ENCODE measurements at regions not wholly inside any gene's neighbourhood (a gene's known extent, or its start where the extent isn't known, plus 50 kb on each side); places are given as distances from the start of the nearest gene placed in this dataset.

- no peak overlapping the region for H3K4me3 ChIP-seq (ENCODE audit: low read depth in 1 of 3, low read length in 3 of 3)
- 69% methylated on average over 2 of the region's 2 CpGs for WGBS
Measured at GRCh38 chr11:98061858-98062257, 958.9 kb upstream of the CNTN5 start.

More at GRCh38 chr11:98061858-98062257, 958.9 kb upstream of the CNTN5 start:
- Histone ChIP-seq H3K27me3 (ENCODE audit: control insufficient read depth in 4 of 4, insufficient read depth in 4 of 4, low read length in 3 of 4) (peaks cover 0 to under 1% (median 0%) of the 10 kb centered on the region in 4 donors), H3K9me3 (ENCODE audit: control insufficient read depth in 4 of 4, low read length in 3 of 4) (no peaks in the 10 kb centered on the region), H3K9ac (ENCODE audit: low read depth in 1 of 2, low read length in 2 of 2) (no peak overlapping the region), H3K4me1 (ENCODE audit: control insufficient read depth in 4 of 4, insufficient read depth in 4 of 4, low read length in 3 of 4) (no peaks in the 10 kb centered on the region), H3K27ac (ENCODE audit: low read depth in 1 of 2, low read length in 2 of 2) (no peak overlapping the region), H3K36me3 (ENCODE audit: control insufficient read depth in 4 of 4, insufficient read depth in 3 of 4, low read depth in 1 of 4, low read length in 3 of 4) (no peaks in the 10 kb centered on the region)
- TF ChIP-seq TAF1 (conservative IDR thresholded peaks at IDR 0.05) = no peak
- no peak for TF ChIP-seq HNF4A (conservative IDR thresholded peaks at IDR 0.05)
- no peak for TF ChIP-seq HNF4G (IDR thresholded peaks at IDR 0.05)
- no peak for TF ChIP-seq FOXA1 (IDR thresholded peaks at IDR 0.05)
- no peak for TF ChIP-seq RXRA (IDR thresholded peaks at IDR 0.05)
- no peak for TF ChIP-seq GABPA (IDR thresholded peaks at IDR 0.05 in 1 of 2, conservative IDR thresholded peaks at IDR 0.05 in 1 of 2)
- TF ChIP-seq ZBTB33 (IDR thresholded peaks at IDR 0.05) = no peak
- no peak for TF ChIP-seq YY1 (IDR thresholded peaks at IDR 0.05)
- TF ChIP-seq ATF3 (IDR thresholded peaks at IDR 0.05) = no peak
- TF ChIP-seq RAD21 (IDR thresholded peaks at IDR 0.05) = no peak
- no peak for TF ChIP-seq CTCF (IDR thresholded peaks at IDR 0.05; ENCODE audit: low read depth, low read length, missing input control)
- TF ChIP-seq JUND (IDR thresholded peaks at IDR 0.05) = no peak
- no peak for TF ChIP-seq NR2F2 (IDR thresholded peaks at IDR 0.05)
- TF ChIP-seq EGR1 (IDR thresholded peaks at IDR 0.05; ENCODE audit: low read depth in 2 of 2) = no peak
- no peak for TF ChIP-seq REST (IDR thresholded peaks at IDR 0.05)
- no peak for TF ChIP-seq MAX (IDR thresholded peaks at IDR 0.05)
- no peak for TF ChIP-seq SP1 (IDR thresholded peaks at IDR 0.05)
- no peak for DNase-seq (ENCODE audit: low spot score)
